IMR-90 (cell line): ENCODE measurements at regions not wholly inside any gene's neighbourhood (a gene's known extent, or its start where the extent isn't known, plus 50 kb on each side); places are given as distances from the start of the nearest gene placed in this dataset.

Source experiments
- BHLHE40 ChIP-seq: fragments of 150-350 bp; IDR thresholded peaks from 2 replicates; pipeline ENCODE4 v1.6.1; 2016; ENCODE audit warnings: mild to moderate bottlenecking, low read depth, low read length
- CEBPB ChIP-seq: IDR thresholded peaks from 2 replicates; pipeline ENCODE4 v1.6.1; 2012; ENCODE audit warnings: low read depth, low read length, improper control_type of control experiment
- CHD1 ChIP-seq: IDR thresholded peaks from 2 replicates; pipeline ENCODE4 v1.6.1; 2012; ENCODE audit warnings: low read depth, low read length, improper control_type of control experiment
- CTCF ChIP-seq: conservative IDR thresholded peaks from 2 replicates; pipeline ENCODE4 v1.5.1; 2012; ENCODE audit warnings: mild to moderate bottlenecking, low read depth, low read length, improper control_type of control experiment
- ELK1 ChIP-seq: fragments of 150-350 bp; IDR thresholded peaks from 2 replicates; pipeline ENCODE4 v1.6.1; 2016; ENCODE audit warnings: low read depth, mild to moderate bottlenecking, low read length, moderate library complexity, borderline replicate concordance
- FOS ChIP-seq: fragments of 150-350 bp; IDR thresholded peaks from 2 replicates; pipeline ENCODE4 v1.6.1; 2016; ENCODE audit warnings: low read depth, low read length
- MAFK ChIP-seq: IDR thresholded peaks from 2 replicates; pipeline ENCODE4 v1.6.1; 2012; ENCODE audit warnings: low read depth, low read length, improper control_type of control experiment
- MXI1 ChIP-seq: IDR thresholded peaks from 2 replicates; pipeline ENCODE4 v1.6.1; 2012; ENCODE audit warnings: low read depth, mild to moderate bottlenecking, low read length, moderate library complexity, borderline replicate concordance
- NFE2L2 ChIP-seq: fragments of 150-350 bp; IDR thresholded peaks from 2 replicates; pipeline ENCODE4 v1.6.1; 2016; ENCODE audit warnings: low read depth, mild to moderate bottlenecking, low read length
- POLR2A ChIP-seq: IDR thresholded peaks from 2 replicates; pipeline ENCODE4 v1.6.1; 2012; ENCODE audit warnings: mild to moderate bottlenecking, low read depth, low read length
- RAD21 ChIP-seq: IDR thresholded peaks from 2 replicates; pipeline ENCODE4 v1.6.1; 2012; ENCODE audit warnings: low read length, improper control_type of control experiment
- RFX5 ChIP-seq: IDR thresholded peaks from 2 replicates; pipeline ENCODE4 v1.8.0; 2012; ENCODE audit warnings: low read depth, mild to moderate bottlenecking, low read length, moderate library complexity
- SMC3 ChIP-seq: fragments of 150-350 bp; IDR thresholded peaks from 2 replicates; pipeline ENCODE4 v1.6.1; 2016; ENCODE audit warnings: low read depth, mild to moderate bottlenecking, antibody characterized with exemption, low read length, moderate library complexity
- USF2 ChIP-seq: fragments of 150-350 bp; IDR thresholded peaks from 2 replicates; pipeline ENCODE4 v1.6.1; 2017; ENCODE audit warnings: mild to moderate bottlenecking, antibody characterized with exemption, low read length, low read depth

- TF ChIP-seq CTCF, result no peak
- TF ChIP-seq POLR2A, result no peak
- no peak for TF ChIP-seq CHD1
- no peak for TF ChIP-seq RAD21
- TF ChIP-seq ELK1, result no peak
- TF ChIP-seq USF2, result no peak
- no peak for TF ChIP-seq BHLHE40
- TF ChIP-seq RFX5, result no peak
- TF ChIP-seq MAFK, result no peak
- TF ChIP-seq SMC3, result no peak
- TF ChIP-seq CEBPB, result no peak
- no peak for TF ChIP-seq MXI1
- TF ChIP-seq FOS, result no peak
- TF ChIP-seq NFE2L2, result no peak
These were observed 121.3 kb downstream of the METRNL start for GRCh38 chr17:83200751-83201150.
